HG03342 (cell line): ENCODE measurements at regions not wholly inside any gene's neighbourhood (a gene's known extent, or its start where the extent isn't known, plus 50 kb on each side); places are given as distances from the start of the nearest gene placed in this dataset.

Experiments
- ATAC-seq: cut with Tn5 transposase; IDR thresholded peaks from one replicate; pipeline ENCODE4 v1.9.1; 2021; ENCODE audit warnings: mild to moderate bottlenecking, moderate library complexity; ENCODE audit not compliant: unreplicated experiment

DNA sequence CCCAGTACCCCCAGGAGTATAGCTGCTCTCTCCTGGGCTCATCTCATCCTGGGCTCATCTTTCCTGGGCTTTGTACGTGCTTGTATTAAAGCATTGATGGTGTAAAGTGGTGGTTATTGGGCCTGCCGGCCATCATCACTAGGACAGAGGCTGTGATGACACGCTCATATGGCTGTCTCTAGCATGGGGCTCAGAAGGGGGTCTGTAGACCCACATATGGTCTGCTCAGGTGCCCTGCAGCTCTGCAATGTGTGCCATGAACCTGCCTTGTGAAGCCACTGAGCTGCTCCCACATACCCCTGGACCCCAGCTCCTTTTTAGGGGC, 143.4 kb downstream of the CDC5L start:
- ATAC-seq: no peak

GRCh38 chr6:44531442-44532015, 144.0 kb downstream of the CDC5L start:
- no peak for ATAC-seq

DNA sequence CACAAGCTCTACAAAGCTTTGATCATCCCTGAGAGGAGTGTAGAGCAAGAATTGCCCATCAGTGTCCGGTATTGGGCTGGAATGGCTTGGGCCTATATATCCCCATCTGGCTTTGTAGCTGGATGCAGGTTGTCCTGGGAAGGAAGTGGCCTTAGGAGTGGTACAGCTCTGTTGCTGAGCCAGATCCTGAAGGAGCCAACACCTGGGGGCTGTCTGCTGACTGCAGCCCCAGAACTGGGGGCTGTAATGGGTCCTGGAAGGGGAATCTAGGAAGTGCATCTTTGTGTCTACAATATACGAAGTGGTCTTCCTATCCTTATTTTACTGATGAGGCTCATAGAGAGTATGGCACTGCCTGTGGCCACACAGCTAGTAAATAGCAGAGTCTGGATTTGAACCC, 145.9 kb downstream of the CDC5L start:
- ATAC-seq: no peak

GRCh38 chr6:44534291-44534690, 146.8 kb downstream of the CDC5L start:
- no peak for ATAC-seq

GRCh38 chr6:44535446-44535845, 147.9 kb downstream of the CDC5L start:
- ATAC-seq: no peak

DNA sequence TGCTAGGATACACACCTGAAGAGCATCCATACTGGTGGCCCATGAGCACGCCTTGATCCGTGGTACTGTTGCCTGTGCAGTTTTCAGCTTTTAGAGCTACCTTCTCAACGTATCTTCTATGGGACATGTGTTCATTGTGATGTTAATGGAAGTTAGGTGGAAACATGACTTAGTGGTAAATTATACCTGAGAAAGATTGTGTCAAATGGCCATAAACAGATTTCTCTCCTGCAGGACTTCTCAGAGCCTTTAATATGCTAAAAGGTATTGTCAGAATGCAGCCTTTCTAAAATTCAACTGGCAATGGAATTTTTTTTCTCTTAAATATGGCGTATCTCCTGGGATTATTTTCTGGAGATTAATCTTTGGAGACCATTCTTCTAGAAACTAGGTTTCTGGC, 148.5 kb downstream of the CDC5L start:
- ATAC-seq: no peak

- ATAC-seq: no peak
Observed at GRCh38 chr6:44537306-44538049, 150.0 kb downstream of the CDC5L start.

GRCh38 chr6:44538131-44538806, 150.8 kb downstream of the CDC5L start:
- ATAC-seq: no peak

- no peak for ATAC-seq
Observed at GRCh38 chr6:44538807-44539201, 151.3 kb downstream of the CDC5L start.

GRCh38 chr6:44539701-44540355, 152.3 kb downstream of the CDC5L start:
- ATAC-seq: no peak

- no peak for ATAC-seq
Observed at GRCh38 chr6:44540881-44541280, 153.4 kb downstream of the CDC5L start.

GRCh38 chr6:44542401-44543116, 155.1 kb downstream of the CDC5L start:
- ATAC-seq: no peak

DNA sequence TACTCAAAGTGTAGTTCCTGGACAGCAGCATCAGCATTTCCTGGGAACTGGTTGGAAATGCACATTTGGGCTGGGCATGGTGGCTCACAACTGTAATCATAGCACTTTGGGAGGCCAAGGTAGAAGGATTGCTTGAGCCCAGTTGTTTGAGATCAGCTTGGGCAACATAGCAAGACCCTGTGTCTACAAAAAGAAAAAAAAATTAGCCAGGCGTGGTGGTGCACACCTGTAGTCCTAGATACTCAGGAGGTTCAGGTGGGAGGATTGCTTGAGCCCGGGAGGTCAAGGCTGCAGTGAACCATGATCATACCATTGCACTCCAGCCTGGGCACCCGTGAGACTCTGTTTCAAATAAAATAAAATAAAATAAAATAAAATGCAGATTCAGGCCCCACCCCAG, 156.2 kb downstream of the CDC5L start:
- ATAC-seq: no peak

GRCh38 chr6:44545224-44545623, 157.7 kb downstream of the CDC5L start:
- no peak for ATAC-seq

DNA sequence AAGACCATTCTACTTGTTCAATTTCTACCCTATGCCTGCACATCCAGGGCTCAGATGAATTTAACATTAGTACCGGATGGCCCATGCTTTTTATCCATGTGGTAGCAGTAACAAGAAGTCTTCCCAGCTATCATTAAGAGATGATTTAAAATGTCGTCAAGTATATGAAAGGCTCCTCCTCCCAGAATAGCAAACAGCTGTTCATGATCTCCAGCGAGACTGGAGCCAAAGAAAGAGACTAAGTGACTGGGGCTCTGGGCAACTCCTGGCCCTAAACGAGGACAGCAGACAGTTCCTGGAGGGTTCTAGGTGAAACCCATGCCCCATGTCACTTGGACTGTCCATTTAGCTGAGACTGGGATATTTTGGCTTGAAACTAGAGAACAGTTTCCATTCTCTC, 160.8 kb downstream of the CDC5L start:
- no peak for ATAC-seq

DNA sequence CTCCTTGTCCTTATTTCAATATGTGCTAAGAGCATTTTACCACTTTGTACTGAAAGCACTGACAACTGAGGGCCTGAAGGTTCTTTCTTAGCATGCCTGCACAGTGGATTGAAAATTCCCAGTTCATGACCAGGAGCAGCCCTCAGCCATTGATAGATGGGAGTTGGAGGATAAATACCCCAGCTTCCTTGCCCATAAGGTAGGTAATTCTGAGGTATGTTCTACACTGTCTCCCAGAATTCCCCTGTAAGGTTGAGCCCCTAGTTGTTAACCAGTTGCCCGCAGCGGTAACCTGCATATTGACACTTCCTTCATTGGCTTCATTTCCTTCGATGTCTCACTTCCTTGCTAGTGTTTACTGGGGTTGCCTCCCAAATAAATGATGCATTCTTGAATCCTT, 162.0 kb downstream of the CDC5L start:
- ATAC-seq: no peak

DNA sequence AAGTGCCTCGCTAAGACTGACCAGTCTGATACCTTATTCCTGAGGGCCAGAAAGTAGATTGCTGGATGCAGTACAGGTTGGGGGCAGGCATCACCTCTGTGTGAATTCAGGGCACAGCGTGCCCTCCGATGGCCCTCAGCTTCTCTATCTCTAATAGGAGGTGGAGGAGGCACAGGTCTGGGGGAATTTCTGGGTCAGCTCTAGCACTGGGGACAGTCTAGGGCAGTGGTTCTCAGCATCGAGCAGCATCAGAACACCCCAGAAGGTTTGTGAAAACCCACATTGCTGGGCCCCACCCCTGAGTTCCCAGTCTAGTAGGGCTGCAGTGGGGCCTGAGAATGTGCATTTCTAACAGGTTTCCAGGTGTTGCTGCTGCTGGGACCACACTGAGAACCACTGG, 166.7 kb downstream of the CDC5L start:
- no peak for ATAC-seq

GRCh38 chr6:44554861-44555260, 167.4 kb downstream of the CDC5L start:
- no peak for ATAC-seq

DNA sequence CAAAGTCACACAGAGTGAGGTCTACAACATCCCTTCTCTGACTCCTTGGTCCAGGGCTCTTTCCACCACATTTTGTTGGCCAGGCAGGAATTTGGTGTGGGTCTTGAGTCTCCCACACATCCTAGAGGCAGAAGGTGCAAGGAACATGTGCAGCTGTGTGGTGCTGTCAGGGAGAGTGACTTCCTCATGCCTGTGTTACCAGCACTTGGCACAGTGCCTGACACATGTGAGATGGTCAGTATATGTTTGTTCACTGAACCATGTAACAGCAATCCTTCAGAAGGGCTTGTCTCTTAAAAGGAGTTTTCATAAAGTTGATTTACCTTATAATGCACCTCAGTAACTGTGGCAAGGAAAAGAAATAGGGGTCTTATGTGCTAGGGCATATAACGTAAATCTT, 168.5 kb downstream of the CDC5L start:
- ATAC-seq: no peak

GRCh38 chr6:44558024-44558831, 170.7 kb downstream of the CDC5L start:
- no peak for ATAC-seq
